Activated CD4-positive, alpha-beta T cell treated with anti-CD3 and anti-CD28 coated beads for 36 hours (primary cell): ENCODE measurements at regions not wholly inside any gene's neighbourhood (a gene's known extent, or its start where the extent isn't known, plus 50 kb on each side); places are given as distances from the start of the nearest gene placed in this dataset. TPM values are rescaled to one million over a fixed set of nuclear protein-coding genes. Genes with fewer than 3 reads are reported as not detected.

Experiments
- microRNA-seq: library from miRNA; unstranded; fragments of <30 nt; microRNA quantifications from one replicate; pipeline ENCODE4 v1.2.0, GENCODE V29; 2021; ENCODE audit warnings: borderline replicate concordance

Small RNA genes lying in the stretch of these regions (microRNA-seq; reads per million reads assigned to microRNA genes)
- gene MIR374B (not detected), gene MIR374C (not detected), gene MIR421 (244 reads per million, percentile 73 among the genes with 10 or more reads in this experiment)
